KMS-11 (cell line): ENCODE measurements at regions not wholly inside any gene's neighbourhood (a gene's known extent, or its start where the extent isn't known, plus 50 kb on each side); places are given as distances from the start of the nearest gene placed in this dataset.
A peak's percentile ranks its signal among the peaks of the same experiment; 100 is the strongest.

Experiments used
- H2AFZ ChIP-seq: fragments of 200-600 bp; sonication (generic); 2 replicates; pipeline ENCODE4 v1.6.1; 2016; ENCODE audit warnings: antibody characterized with exemption, mixed run types, low read depth
- H3K27ac ChIP-seq: fragments of 200-600 bp; sonication (generic); 2 replicates; pipeline ENCODE4 v1.6.1; 2016; ENCODE audit warnings: mild to moderate bottlenecking, mixed run types
- H3K27me3 ChIP-seq: fragments of 200-600 bp; sonication (generic); 2 replicates; pipeline ENCODE4 v1.6.1; 2017; ENCODE audit warnings: mild to moderate bottlenecking, low read depth, mixed run types, moderate library complexity; ENCODE audit not compliant: insufficient read depth
- H3K36me3 ChIP-seq: fragments of 200-600 bp; sonication (generic); 2 replicates; pipeline ENCODE4 v1.6.1; 2017; ENCODE audit warnings: mild to moderate bottlenecking, mixed run types; ENCODE audit not compliant: insufficient read depth
- H3K4me1 ChIP-seq: fragments of 200-600 bp; sonication (generic); 2 replicates; pipeline ENCODE4 v1.6.1; 2016; ENCODE audit warnings: mild to moderate bottlenecking, low read depth, mixed run types; ENCODE audit not compliant: poor library complexity, severe bottlenecking
- H3K4me2 ChIP-seq: fragments of 200-600 bp; sonication (generic); 2 replicates; pipeline ENCODE4 v1.7.0; 2016; ENCODE audit warnings: mild to moderate bottlenecking, mixed run types
- H3K4me3 ChIP-seq: fragments of 200-600 bp; sonication (generic); IDR thresholded peaks from 2 replicates; pipeline ENCODE4 v1.6.1; 2017; ENCODE audit warnings: low read depth, low read length, mixed read lengths; ENCODE audit not compliant: insufficient read depth
- H3K79me2 ChIP-seq: fragments of 200-600 bp; sonication (generic); 2 replicates; pipeline ENCODE4 v1.6.1; 2016; ENCODE audit warnings: low read depth, mixed run types; ENCODE audit not compliant: insufficient read depth
- H3K9ac ChIP-seq: fragments of 200-600 bp; sonication (generic); 2 replicates; pipeline ENCODE4 v1.6.1; 2016; ENCODE audit warnings: mild to moderate bottlenecking, mixed run types
- H4K20me1 ChIP-seq: fragments of 200-600 bp; sonication (generic); 2 replicates; pipeline ENCODE4 v1.6.1; 2016; ENCODE audit warnings: mild to moderate bottlenecking, mixed run types; ENCODE audit not compliant: insufficient read depth
- CTCF ChIP-seq: fragments of 200-600 bp; sonication (generic); conservative IDR thresholded peaks from 2 replicates; pipeline ENCODE4 v1.6.1; 2017; ENCODE audit warnings: low read depth, mild to moderate bottlenecking, antibody characterized with exemption, low read length, moderate library complexity, mixed read lengths

- no peak overlapping the region; the same call in 1 of the 2 replicates for H3K27ac ChIP-seq
- no peaks in the 10 kb centered on the region for H3K27me3 ChIP-seq
- no peak overlapping the region for H3K9ac ChIP-seq
- no peak overlapping the region for H3K4me3 ChIP-seq
- peak overlapping the region; percentile 55 for H3K4me2 ChIP-seq
- H3K79me2 ChIP-seq = no peaks in the 10 kb centered on the region
- H3K36me3 ChIP-seq = no peaks in the 10 kb centered on the region
- peaks cover 38% of the 10 kb centered on the region for H3K4me1 ChIP-seq
- TF ChIP-seq CTCF = no peak
- no peaks in the 10 kb centered on the region for H4K20me1 ChIP-seq
- H2AFZ ChIP-seq = no peak overlapping the region
Measured at GRCh38 chr15:38168467-38169070, 84.1 kb upstream of the SPRED1 start.

GRCh38 chr15:38171973-38172372, 80.7 kb upstream of the SPRED1 start:
- no peak overlapping the region for H3K9ac ChIP-seq
- H3K27ac ChIP-seq = no peak overlapping the region
- TF ChIP-seq CTCF = no peak
- H3K36me3 ChIP-seq = no peaks in the 10 kb centered on the region
- H3K4me2 ChIP-seq = no peak overlapping the region
- H4K20me1 ChIP-seq = no peaks in the 10 kb centered on the region
- no peaks in the 10 kb centered on the region for H3K27me3 ChIP-seq
- H3K4me3 ChIP-seq = no peak overlapping the region
- H3K4me1 ChIP-seq = peaks cover 55% of the 10 kb centered on the region
- H2AFZ ChIP-seq = no peak overlapping the region
- H3K79me2 ChIP-seq = no peaks in the 10 kb centered on the region

GRCh38 chr15:38174691-38175090, 77.9 kb upstream of the SPRED1 start:
- H3K4me3 ChIP-seq = no peak overlapping the region
- peak overlapping the region; percentile 94; the same call in 1 of the 2 replicates for H3K4me2 ChIP-seq
- no peak overlapping the region for H3K27ac ChIP-seq
- TF ChIP-seq CTCF = no peak
- H3K36me3 ChIP-seq = no peaks in the 10 kb centered on the region
- H3K79me2 ChIP-seq = no peaks in the 10 kb centered on the region
- H3K4me1 ChIP-seq = peaks cover 52% of the 10 kb centered on the region
- no peak overlapping the region for H3K9ac ChIP-seq
- no peak overlapping the region for H2AFZ ChIP-seq
- no peaks in the 10 kb centered on the region for H3K27me3 ChIP-seq
- no peaks in the 10 kb centered on the region for H4K20me1 ChIP-seq

- no peak for TF ChIP-seq CTCF
- Histone ChIP-seq H3K4me2 (peak overlapping the region; percentile 94), H3K36me3 (no peaks in the 10 kb centered on the region), H3K4me1 (peaks cover 49% of the 10 kb centered on the region), H3K27ac (peak overlapping the region; percentile 65), H4K20me1 (no peaks in the 10 kb centered on the region), H3K9ac (peak overlapping the region; percentile 16; the same call in 1 of the 2 replicates), H3K4me3 (no peak overlapping the region), H2AFZ (peak overlapping the region; percentile 4; the same call in 1 of the 2 replicates), H3K79me2 (no peaks in the 10 kb centered on the region), H3K27me3 (no peaks in the 10 kb centered on the region)
Measured at GRCh38 chr15:38176155-38176554, 76.5 kb upstream of the SPRED1 start.
